HUES64 (cell line): ENCODE measurements at regions not wholly inside any gene's neighbourhood (a gene's known extent, or its start where the extent isn't known, plus 50 kb on each side); places are given as distances from the start of the nearest gene placed in this dataset.

Experiments used
- H3K27ac ChIP-seq: 2 replicates; pipeline ENCODE4 v1.7.0; 2013; ENCODE audit warnings: low read depth, low read length, inconsistent platforms
- H3K27me3 ChIP-seq: 2 replicates; pipeline ENCODE4 v1.6.1; 2013; ENCODE audit warnings: mild to moderate bottlenecking, low read length; ENCODE audit not compliant: insufficient read depth
- H3K36me3 ChIP-seq: 2 replicates; pipeline ENCODE4 v1.6.1; 2013; ENCODE audit warnings: mild to moderate bottlenecking, low read length; ENCODE audit not compliant: insufficient read depth
- H3K4me1 ChIP-seq: 2 replicates; pipeline ENCODE4 v1.6.1; 2013; ENCODE audit warnings: mild to moderate bottlenecking, low read length, moderate library complexity; ENCODE audit not compliant: insufficient read depth
- H3K4me3 ChIP-seq: 2 replicates; pipeline ENCODE4 v1.5.1; 2013; ENCODE audit warnings: mild to moderate bottlenecking, low read length, moderate library complexity
- H3K9ac ChIP-seq: 2 replicates; pipeline ENCODE4 v1.6.1; 2013; ENCODE audit warnings: mild to moderate bottlenecking, low read depth, low read length
- H3K9me3 ChIP-seq: 2 replicates; pipeline ENCODE4 v1.6.1; 2013; ENCODE audit warnings: low read depth, low read length; ENCODE audit not compliant: insufficient read depth
- WGBS: fragments of 150-250, 120-280 bp; methylation state at CpG from one replicate; pipeline ENCODE4 v1.1.7; 2013; ENCODE audit warnings: missing lambda C conversion rate; 5-methylcytosine and 5-hydroxymethylcytosine counted together

DNA sequence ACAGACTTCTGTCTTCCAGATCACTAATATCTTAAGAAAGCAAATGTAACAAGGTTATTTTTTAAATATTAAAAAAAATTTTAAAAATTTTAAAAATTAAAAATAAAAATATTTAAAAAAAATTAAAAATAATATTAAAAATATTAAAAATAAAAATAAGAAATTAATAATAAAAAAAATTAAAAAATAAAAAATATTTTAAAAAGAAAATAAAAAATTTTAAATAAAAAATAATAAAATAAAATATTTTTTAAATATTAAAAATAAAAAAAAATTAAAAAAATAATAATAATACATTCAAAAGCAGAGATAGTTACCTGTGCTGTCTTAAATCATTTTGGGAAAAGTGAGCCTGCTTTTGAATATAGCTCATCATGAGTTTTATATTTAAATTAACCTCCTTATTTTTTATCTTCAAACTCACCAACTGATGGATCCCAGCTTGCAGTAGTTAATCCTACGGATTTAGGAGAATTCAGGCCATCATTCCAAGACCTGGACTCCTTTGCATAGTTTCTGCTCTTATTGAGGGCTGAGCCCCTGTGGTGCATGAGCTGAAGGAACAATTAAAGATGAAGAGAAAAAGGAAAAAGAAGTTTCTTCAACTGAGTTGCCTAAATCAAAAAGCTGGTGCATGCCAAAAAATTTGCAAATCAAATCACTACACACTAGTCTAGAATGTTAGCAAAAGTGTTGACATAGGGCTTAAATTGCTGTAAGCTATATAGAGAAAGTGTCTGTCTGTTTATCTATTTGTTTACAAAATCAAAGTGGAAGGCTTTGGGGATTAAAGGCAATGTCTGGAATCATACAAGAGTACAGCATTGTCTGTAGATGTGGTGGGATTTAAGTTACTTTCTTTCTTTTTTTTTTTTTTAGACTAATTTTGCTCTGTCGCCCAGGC is 50.5 kb upstream of the ZNF438 start:
- Histone ChIP-seq H3K9ac (no peak overlapping the region), H3K9me3 (no peaks in the 10 kb centered on the region), H3K4me1 (no peaks in the 10 kb centered on the region), H3K4me3 (no peak overlapping the region), H3K36me3 (no peaks in the 10 kb centered on the region), H3K27ac (no peak overlapping the region), H3K27me3 (no peaks in the 10 kb centered on the region)
- WGBS: 80% methylated on average over 2 of the region's 2 CpGs

DNA sequence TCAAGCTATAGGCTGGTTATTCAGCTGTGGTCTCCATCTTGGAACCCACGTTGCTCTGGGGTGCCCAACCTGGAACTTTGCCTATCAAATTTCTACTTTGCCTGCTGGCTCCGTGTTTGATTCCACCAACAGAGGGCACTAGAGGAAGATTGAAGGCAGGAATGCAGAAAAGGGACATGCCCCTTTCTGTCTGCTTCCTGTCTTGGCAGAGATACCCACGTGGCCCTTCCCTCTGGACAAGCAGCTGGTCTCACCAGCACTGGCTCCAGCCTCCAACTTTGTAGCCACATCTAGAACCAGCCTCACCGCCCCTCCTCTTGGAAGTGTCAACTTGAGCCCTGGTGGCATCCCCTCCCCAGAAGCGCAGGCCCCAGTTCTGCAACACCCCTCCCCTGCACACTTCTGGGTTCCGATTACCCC is 52.1 kb upstream of the ZNF438 start:
- Histone ChIP-seq H3K9ac (no peak overlapping the region), H3K4me3 (no peak overlapping the region), H3K9me3 (no peaks in the 10 kb centered on the region), H3K27me3 (no peaks in the 10 kb centered on the region), H3K4me1 (peaks cover 2% of the 10 kb centered on the region; the same call in 1 of the 2 replicates), H3K36me3 (no peaks in the 10 kb centered on the region), H3K27ac (no peak overlapping the region)
- WGBS: 73% methylated on average over 6 of the region's 6 CpGs

DNA sequence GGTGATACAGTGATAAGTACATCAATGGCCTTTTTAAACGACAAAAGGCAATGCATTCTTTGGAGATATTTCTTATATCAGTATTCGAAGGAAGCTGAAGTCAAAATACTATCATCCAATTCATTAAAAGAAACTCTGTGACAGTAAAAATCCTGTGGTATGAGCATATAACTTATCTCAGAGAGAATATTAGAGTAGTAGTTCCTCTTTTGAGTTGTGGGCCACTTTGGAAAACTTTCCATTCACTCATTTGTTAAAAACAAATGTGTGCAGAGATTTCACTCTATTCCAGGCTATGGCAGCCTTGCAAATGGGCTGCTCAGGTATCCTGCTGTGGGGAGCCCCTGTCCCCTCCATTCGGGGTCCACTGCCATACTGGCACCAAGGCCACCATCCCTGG is 55.3 kb upstream of the ZNF438 start:
- no peak overlapping the region for H3K9ac ChIP-seq
- H3K4me3 ChIP-seq: no peak overlapping the region
- H3K27me3 ChIP-seq: no peaks in the 10 kb centered on the region
- 85% methylated on average over 2 of the region's 3 CpGs for WGBS
- no peaks in the 10 kb centered on the region for H3K36me3 ChIP-seq
- H3K27ac ChIP-seq: no peak overlapping the region
- H3K9me3 ChIP-seq: no peaks in the 10 kb centered on the region
- peaks cover 2% of the 10 kb centered on the region; the same call in 1 of the 2 replicates for H3K4me1 ChIP-seq

DNA sequence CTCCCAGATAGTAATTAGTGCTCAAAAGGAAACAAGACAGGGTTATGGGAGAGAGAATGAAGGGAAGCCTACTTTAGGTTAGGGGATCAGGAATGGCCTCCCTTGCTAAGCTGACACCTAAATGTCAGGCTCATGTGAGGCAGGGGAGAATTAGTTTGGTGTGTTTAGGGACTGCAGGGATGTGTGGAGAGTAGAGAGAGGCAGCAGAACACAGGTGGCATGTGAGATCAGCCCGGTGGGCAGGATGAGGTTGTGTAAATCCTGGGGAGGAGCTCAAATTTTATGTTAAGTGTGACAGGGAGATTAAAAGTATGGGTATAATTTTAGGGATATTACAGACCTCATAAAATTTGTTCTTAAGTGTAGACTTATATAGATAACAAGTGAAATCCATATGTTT is 56.2 kb upstream of the ZNF438 start:
- Histone ChIP-seq H3K4me3 (no peak overlapping the region), H3K27ac (no peak overlapping the region), H3K27me3 (no peaks in the 10 kb centered on the region), H3K4me1 (peaks cover 2% of the 10 kb centered on the region; the same call in 1 of the 2 replicates), H3K36me3 (no peaks in the 10 kb centered on the region), H3K9me3 (no peaks in the 10 kb centered on the region), H3K9ac (no peak overlapping the region)
- WGBS: 90% methylated on average over 1 of the region's 1 CpG

DNA sequence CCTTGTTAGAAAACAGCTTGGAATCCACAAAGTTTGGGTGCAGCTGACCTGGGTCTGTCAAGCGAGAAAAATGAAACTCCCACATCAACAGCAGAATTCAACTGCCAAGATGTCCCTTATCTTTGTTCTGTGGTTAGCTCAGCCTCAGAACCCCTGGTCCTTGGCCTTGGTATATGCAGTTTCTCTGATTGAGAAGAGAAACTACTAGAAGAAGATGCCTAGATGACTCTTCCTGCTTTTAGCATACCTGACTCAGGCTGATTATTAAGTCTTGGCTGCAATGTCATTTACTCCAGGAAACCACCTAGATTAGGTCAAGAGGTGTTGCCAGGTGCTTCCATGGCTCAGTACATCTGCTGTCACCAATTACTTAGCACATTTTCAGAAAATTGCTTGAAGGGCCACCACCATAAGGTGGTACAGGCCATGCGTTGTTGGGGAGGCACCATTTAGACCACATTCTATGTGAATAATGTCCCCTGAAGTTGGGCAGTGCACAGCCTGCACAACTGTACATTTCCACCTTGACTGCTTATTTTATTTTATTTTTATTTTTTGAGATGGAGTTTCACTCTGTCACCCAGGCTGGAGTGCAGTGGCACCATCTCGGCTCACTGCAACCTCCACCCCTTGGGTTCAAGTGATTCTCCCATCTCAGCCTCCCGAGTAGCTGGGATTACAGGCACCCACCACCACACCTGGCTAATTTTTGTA is 59.4 kb upstream of the ZNF438 start:
- Histone ChIP-seq H3K9ac (no peak overlapping the region), H3K4me1 (peaks cover 2% of the 10 kb centered on the region; the same call in 1 of the 2 replicates), H3K27me3 (no peaks in the 10 kb centered on the region), H3K4me3 (no peak overlapping the region), H3K36me3 (no peaks in the 10 kb centered on the region), H3K27ac (no peak overlapping the region), H3K9me3 (no peaks in the 10 kb centered on the region)
- WGBS: 95% methylated on average over 3 of the region's 4 CpGs

DNA sequence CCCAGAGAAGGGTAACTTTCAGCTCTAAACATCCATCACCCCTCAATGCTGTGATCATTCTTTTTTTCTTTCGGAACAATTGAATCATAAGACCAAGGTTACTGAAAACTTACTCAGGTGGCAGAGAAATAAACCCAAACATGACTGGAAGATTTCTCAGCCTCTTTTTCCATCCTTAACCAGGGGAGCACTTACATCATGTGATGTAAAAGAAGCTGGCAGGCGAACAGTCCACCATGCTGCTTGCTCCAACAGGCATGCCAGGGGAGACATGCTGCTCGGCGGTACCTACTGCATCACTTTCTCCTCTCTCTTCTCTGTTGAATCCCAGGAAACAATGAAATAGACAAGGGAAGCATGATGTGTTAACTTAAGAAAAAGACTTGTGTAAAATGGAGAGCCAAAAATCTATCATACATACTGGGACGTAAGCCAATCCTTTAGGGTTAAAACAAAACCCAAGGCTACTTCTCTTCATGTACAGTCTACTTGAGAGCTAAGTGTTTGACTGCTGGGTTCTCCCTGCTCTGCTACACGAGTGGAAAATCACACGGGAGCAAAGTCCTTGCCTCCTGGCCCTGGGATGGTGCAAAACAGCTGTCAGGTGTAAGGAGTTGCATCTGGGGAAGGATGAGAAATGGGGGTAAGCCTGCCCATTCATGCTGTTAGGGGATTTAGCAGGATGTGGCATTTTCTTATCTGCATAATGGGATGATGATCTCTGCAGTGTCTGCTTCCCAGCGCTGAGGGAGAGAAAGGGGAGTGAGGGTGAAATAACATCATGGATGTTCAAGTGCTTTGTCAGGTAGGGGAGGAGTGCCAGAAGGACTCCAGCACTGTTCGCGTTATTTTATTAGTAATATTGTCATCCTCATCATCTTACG is 64.3 kb upstream of the ZNF438 start:
- Histone ChIP-seq H3K27me3 (no peaks in the 10 kb centered on the region), H3K4me1 (peaks cover 4% of the 10 kb centered on the region; the same call in 1 of the 2 replicates), H3K27ac (no peak overlapping the region), H3K36me3 (no peaks in the 10 kb centered on the region), H3K4me3 (no peak overlapping the region), H3K9ac (no peak overlapping the region), H3K9me3 (no peaks in the 10 kb centered on the region)
- WGBS: 75% methylated on average over 10 of the region's 11 CpGs

DNA sequence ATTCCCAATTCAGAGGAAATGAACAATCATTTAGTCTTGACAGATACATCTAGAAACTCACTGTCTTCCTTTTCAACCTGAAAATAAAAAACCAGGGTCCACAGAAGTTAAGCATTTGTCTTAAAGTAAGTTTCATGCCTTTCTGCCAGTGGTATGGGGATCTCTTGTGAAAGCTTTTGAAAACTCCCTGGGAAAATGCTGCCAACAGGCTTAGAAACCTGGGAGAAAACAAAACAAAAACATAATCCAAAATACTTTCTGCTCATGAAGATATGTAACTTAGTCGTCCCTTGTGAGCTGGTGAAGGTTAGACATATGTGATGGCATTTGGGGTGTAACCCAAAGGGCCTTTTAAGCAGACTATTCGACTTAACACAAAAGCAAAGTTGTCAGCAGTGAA is 66.4 kb upstream of the ZNF438 start:
- no peak overlapping the region for H3K4me3 ChIP-seq
- no peaks in the 10 kb centered on the region for H3K36me3 ChIP-seq
- no peak overlapping the region for H3K9ac ChIP-seq
- H3K4me1 ChIP-seq: peaks cover 4% of the 10 kb centered on the region; the same call in 1 of the 2 replicates
- H3K27ac ChIP-seq: no peak overlapping the region
- H3K27me3 ChIP-seq: no peaks in the 10 kb centered on the region
- WGBS: 93% methylated on average over 2 of the region's 2 CpGs
- H3K9me3 ChIP-seq: no peaks in the 10 kb centered on the region

DNA sequence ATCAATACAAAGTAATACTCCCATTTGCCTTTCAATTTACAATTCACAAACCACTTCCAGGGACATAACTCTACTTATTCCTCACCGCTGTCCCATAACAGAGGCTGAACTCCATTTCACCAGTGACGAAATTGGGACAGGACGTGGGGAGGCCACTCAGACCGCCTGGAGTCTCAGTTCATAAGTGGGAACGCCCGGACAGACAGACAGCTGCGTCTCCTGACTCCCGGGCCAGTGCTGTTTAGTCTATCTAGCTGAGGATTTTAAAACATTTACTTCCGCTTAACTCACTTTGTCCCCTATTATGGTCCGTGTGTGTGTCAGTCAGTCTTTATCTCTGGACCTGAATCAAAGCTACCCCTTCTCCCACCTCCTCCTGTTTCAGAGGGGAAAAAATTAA is 67.4 kb upstream of the ZNF438 start:
- no peaks in the 10 kb centered on the region for H3K36me3 ChIP-seq
- no peak overlapping the region for H3K4me3 ChIP-seq
- WGBS: 95% methylated on average over 10 of the region's 10 CpGs
- H3K27me3 ChIP-seq: no peaks in the 10 kb centered on the region
- no peak overlapping the region for H3K9ac ChIP-seq
- H3K9me3 ChIP-seq: no peaks in the 10 kb centered on the region
- peaks cover 4% of the 10 kb centered on the region; the same call in 1 of the 2 replicates for H3K4me1 ChIP-seq
- H3K27ac ChIP-seq: no peak overlapping the region

DNA sequence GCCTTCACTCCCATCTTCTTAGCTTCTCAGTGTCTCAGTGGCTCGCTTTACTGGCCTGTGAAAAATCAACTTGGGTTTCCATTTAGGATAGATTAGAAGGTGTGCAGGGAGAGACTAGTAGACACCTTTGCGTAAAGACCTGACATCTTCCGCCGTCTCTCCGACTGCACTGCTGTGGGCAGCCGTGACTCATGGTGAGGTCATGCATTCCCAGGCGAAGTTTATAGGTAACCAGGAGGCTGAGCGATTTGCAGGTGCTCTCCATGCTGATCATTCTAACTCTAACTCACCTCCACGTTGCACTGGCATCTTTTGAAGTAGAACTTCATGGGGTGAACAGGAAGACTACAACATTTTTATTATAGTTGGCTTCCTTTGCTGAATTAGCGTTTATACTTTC is 68.0 kb upstream of the ZNF438 start:
- 86% methylated on average over 10 of the region's 10 CpGs for WGBS
- no peak overlapping the region for H3K9ac ChIP-seq
- peaks cover 4% of the 10 kb centered on the region; the same call in 1 of the 2 replicates for H3K4me1 ChIP-seq
- H3K4me3 ChIP-seq: no peak overlapping the region
- H3K27ac ChIP-seq: no peak overlapping the region
- no peaks in the 10 kb centered on the region for H3K36me3 ChIP-seq
- H3K9me3 ChIP-seq: no peaks in the 10 kb centered on the region
- H3K27me3 ChIP-seq: no peaks in the 10 kb centered on the region

DNA sequence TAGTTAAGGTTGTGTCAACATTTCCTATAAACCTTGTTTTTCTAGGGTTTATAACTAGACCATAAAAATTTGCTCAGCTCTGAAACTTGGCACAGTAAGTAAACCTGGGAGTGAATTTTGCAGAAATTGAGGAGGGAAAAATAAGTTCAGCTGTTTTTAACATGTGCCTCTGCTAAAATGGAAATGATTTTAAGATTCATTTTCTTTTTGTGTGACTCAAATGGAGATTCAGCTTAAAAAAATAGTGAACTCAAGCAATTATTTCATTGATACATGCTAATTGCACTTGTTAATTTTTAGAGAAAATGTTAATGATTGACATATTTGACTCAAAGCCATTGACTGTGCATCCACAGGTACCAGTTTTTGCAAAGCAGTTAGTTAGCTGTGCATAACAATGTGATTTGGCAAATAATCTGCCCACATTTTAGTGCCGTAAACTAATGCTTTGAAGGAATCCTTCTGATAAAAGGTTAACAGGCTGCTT is 68.5 kb upstream of the ZNF438 start:
- H3K4me3 ChIP-seq: no peak overlapping the region
- no peaks in the 10 kb centered on the region for H3K9me3 ChIP-seq
- peaks cover 4% of the 10 kb centered on the region; the same call in 1 of the 2 replicates for H3K4me1 ChIP-seq
- WGBS: 100% methylated on average over 1 of the region's 1 CpG
- H3K27ac ChIP-seq: no peak overlapping the region
- no peak overlapping the region for H3K9ac ChIP-seq
- no peaks in the 10 kb centered on the region for H3K27me3 ChIP-seq
- no peaks in the 10 kb centered on the region for H3K36me3 ChIP-seq
